ENCODE measurements at regions not wholly inside any gene's neighbourhood (a gene's known extent, or its start where the extent isn't known, plus 50 kb on each side); places are given as distances from the start of the nearest gene placed in this dataset.

DNA sequence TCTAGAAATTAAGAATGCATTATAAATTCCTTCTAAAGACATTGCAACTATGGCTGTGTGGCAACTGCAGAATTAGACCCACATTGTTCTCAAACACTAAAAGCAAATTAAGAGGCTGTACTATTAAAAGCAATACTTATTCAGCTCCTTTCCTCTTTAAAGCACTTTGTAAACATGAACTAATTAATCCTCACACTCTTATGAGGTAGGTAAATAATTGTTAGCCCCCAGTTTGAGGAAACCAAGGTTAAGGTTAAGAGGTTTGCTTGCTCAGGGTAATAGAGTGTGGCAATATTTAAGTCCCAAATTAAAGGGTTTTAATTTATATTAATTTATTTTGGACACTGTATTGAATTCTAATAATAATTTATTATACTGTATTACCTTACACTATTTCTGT is 553.8 kb downstream of the LRRIQ3 start:
- TF ChIP-seq CTCF (IDR thresholded peaks at IDR 0.05) (no peak), POLR2A (IDR thresholded peaks at IDR 0.05) (no peak)

Data from testis (tissue), 2 donors.